ENCODE measurements at regions not wholly inside any gene's neighbourhood (a gene's known extent, or its start where the extent isn't known, plus 50 kb on each side); places are given as distances from the start of the nearest gene placed in this dataset.

DNA sequence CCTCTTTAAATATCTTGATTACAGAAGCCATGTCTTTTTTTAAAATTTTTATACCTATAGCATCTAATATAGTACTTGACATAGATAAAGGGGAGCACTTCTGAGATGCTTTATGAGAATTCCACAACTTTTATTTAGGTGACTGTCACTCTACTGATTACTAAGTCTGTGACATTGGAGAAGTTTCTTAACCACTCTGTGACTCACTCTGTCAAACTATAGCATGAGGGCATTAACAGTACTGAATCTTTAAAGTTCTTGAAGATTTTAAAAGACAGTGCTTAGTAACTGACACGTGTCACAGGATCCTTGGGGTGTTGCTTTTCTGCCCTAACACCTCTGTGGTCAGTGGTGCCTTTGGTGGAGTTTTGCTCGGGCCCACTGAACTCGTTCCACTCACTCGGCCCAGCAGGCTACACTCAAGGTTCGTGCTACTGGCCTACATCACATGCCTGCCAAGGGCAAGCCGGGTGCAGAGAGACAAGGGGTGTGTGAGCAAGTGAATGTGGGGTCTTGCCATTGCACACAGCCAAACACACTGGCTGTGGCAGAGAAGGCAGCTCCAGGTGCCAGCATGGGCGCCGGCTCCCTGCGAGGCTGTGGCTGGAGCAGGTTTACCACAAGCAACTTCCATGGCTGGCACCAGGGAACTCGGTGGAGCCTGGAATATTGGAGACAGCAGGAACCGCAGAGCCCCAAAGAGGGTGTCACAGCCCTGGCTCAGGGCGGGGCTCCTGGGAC is 734.0 kb upstream of the CDH7 start:
- TF ChIP-seq, protein P1, sequence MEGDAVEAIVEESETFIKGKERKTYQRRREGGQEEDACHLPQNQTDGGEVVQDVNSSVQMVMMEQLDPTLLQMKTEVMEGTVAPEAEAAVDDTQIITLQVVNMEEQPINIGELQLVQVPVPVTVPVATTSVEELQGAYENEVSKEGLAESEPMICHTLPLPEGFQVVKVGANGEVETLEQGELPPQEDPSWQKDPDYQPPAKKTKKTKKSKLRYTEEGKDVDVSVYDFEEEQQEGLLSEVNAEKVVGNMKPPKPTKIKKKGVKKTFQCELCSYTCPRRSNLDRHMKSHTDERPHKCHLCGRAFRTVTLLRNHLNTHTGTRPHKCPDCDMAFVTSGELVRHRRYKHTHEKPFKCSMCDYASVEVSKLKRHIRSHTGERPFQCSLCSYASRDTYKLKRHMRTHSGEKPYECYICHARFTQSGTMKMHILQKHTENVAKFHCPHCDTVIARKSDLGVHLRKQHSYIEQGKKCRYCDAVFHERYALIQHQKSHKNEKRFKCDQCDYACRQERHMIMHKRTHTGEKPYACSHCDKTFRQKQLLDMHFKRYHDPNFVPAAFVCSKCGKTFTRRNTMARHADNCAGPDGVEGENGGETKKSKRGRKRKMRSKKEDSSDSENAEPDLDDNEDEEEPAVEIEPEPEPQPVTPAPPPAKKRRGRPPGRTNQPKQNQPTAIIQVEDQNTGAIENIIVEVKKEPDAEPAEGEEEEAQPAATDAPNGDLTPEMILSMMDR (conservative IDR thresholded peaks at IDR 0.05 in 1 of 2, IDR thresholded peaks at IDR 0.05 in 1 of 2; ENCODE audit: low read depth in 1 of 2, low read length in 2 of 2): no peak
- no peak for TF ChIP-seq EZH2 (IDR thresholded peaks at IDR 0.05; ENCODE audit: low read length, missing control alignments)

All from fibroblast of lung (primary cell).